Neural cell (in vitro differentiated cells): ENCODE measurements at regions not wholly inside any gene's neighbourhood (a gene's known extent, or its start where the extent isn't known, plus 50 kb on each side); places are given as distances from the start of the nearest gene placed in this dataset.

Experiments used
- H2AFZ ChIP-seq: fragments of 200-600, 300-800 bp; sonication (generic), shearing (Covaris generic); 2 replicates; pipeline ENCODE4 v1.6.0; 2014; ENCODE audit warnings: low read depth, mild to moderate bottlenecking, antibody characterized with exemption, low read length, moderate library complexity
- H3F3A ChIP-seq: fragments of 200-600 bp; shearing (Covaris generic); 2 replicates; pipeline ENCODE4 v1.6.1; 2016; ENCODE audit warnings: mild to moderate bottlenecking, moderate library complexity, mixed read lengths, antibody characterized with exemption, low read length; ENCODE audit not compliant: insufficient read depth, poor library complexity, severe bottlenecking
- H3K27ac ChIP-seq: fragments of 200-600, 300-800 bp; sonication (generic), shearing (Covaris generic); 2 replicates; pipeline ENCODE4 v1.5.1; 2014; ENCODE audit warnings: mild to moderate bottlenecking, low read length, moderate library complexity
- H3K27me3 ChIP-seq: fragments of 300-800, 200-600 bp; sonication (generic), shearing (Covaris generic); 2 replicates; pipeline ENCODE4 v1.6.0; 2014; ENCODE audit warnings: mild to moderate bottlenecking, low read depth, low read length, moderate library complexity; ENCODE audit not compliant: insufficient read depth
- H3K36me3 ChIP-seq: fragments of 300-800, 200-600 bp; sonication (generic), shearing (Covaris generic); 2 replicates; pipeline ENCODE4 v1.5.1; 2014; ENCODE audit warnings: mild to moderate bottlenecking, antibody characterized with exemption, low read length, moderate library complexity; ENCODE audit not compliant: insufficient read depth
- H3K4me2 ChIP-seq: fragments of 300-800, 200-600 bp; sonication (generic), shearing (Covaris generic); 2 replicates; pipeline ENCODE4 v1.6.0; 2014; ENCODE audit warnings: mild to moderate bottlenecking, low read length
- H3K4me3 ChIP-seq: fragments of 300-800, 200-600 bp; sonication (generic), shearing (Covaris generic); 2 replicates; pipeline ENCODE4 v1.5.1; 2014; ENCODE audit warnings: mild to moderate bottlenecking, low read length, moderate library complexity
- H3K79me2 ChIP-seq: fragments of 200-600 bp; shearing (Covaris generic); replicated peaks from 2 replicates; pipeline ENCODE4 v1.6.0; 2014; ENCODE audit warnings: mild to moderate bottlenecking, low read length, moderate library complexity; ENCODE audit not compliant: insufficient read depth
- H3K9ac ChIP-seq: fragments of 300-800, 200-600 bp; sonication (generic), shearing (Covaris generic); 2 replicates; pipeline ENCODE4 v1.6.1; 2016; ENCODE audit warnings: mild to moderate bottlenecking, low read length, mixed read lengths
- H3K9me2 ChIP-seq: fragments of 200-600 bp; shearing (Covaris generic); 2 replicates; pipeline ENCODE4 v1.6.1; 2016; ENCODE audit warnings: mild to moderate bottlenecking, low read length, mixed read lengths; ENCODE audit not compliant: insufficient read depth
- H3K9me3 ChIP-seq: fragments of 200-600, 300-800 bp; sonication (generic), shearing (Covaris generic); 2 replicates; pipeline ENCODE4 v1.6.1; 2016; ENCODE audit warnings: mild to moderate bottlenecking, mixed run types, low read length, moderate library complexity, mixed read lengths
- H4K20me1 ChIP-seq: fragments of 200-600 bp; shearing (Covaris generic); 2 replicates; pipeline ENCODE4 v1.6.1; 2016; ENCODE audit warnings: mild to moderate bottlenecking, mixed run types; ENCODE audit not compliant: insufficient read depth
- EP300 ChIP-seq: fragments of 450-650 bp; conservative IDR thresholded peaks from 2 replicates; pipeline ENCODE4 v1.6.1; 2014; ENCODE audit warnings: antibody characterized with exemption, mild to moderate bottlenecking, moderate library complexity; ENCODE audit not compliant: poor library complexity, severe bottlenecking
- EZH2 ChIP-seq: fragments of 200-600, 300-800 bp; shearing (Covaris generic), sonication (generic); IDR thresholded peaks from 2 replicates; pipeline ENCODE4 v1.6.1; 2014; ENCODE audit warnings: antibody characterized with exemption, low read length, borderline replicate concordance, mild to moderate bottlenecking; ENCODE audit not compliant: insufficient read depth, poor library complexity, severe bottlenecking
- MXI1 ChIP-seq: fragments of 450-650 bp; conservative IDR thresholded peaks from 2 replicates; pipeline ENCODE4 v1.6.1; 2014; ENCODE audit warnings: antibody characterized with exemption, mild to moderate bottlenecking; ENCODE audit not compliant: poor library complexity, severe bottlenecking
- POLR2AphosphoS5 ChIP-seq: IDR thresholded peaks from 2 replicates; pipeline ENCODE4 v1.6.1; 2012
- RAD21 ChIP-seq: fragments of 450-650 bp; conservative IDR thresholded peaks from 2 replicates; pipeline ENCODE4 v1.6.1; 2014; ENCODE audit warnings: antibody characterized with exemption, mild to moderate bottlenecking, moderate library complexity
- SMC3 ChIP-seq: fragments of 450-650 bp; conservative IDR thresholded peaks from 2 replicates; pipeline ENCODE4 v1.6.1; 2014; ENCODE audit warnings: antibody characterized with exemption, mild to moderate bottlenecking, moderate library complexity; ENCODE audit not compliant: poor library complexity
- TAF1 ChIP-seq: IDR thresholded peaks from 2 replicates; pipeline ENCODE4 v1.6.1; 2012; ENCODE audit warnings: low read depth
- TF ChIP-seq, protein P1 (sequence below): IDR thresholded peaks from 2 replicates; pipeline ENCODE4 v1.6.1; 2012; ENCODE audit warnings: borderline replicate concordance
- TF ChIP-seq, protein P2 (sequence below): fragments of 450-650 bp; IDR thresholded peaks from 2 replicates; pipeline ENCODE4 v1.5.1; 2014; ENCODE audit warnings: antibody characterized with exemption, mild to moderate bottlenecking, moderate library complexity; ENCODE audit not compliant: poor library complexity, severe bottlenecking

DNA sequence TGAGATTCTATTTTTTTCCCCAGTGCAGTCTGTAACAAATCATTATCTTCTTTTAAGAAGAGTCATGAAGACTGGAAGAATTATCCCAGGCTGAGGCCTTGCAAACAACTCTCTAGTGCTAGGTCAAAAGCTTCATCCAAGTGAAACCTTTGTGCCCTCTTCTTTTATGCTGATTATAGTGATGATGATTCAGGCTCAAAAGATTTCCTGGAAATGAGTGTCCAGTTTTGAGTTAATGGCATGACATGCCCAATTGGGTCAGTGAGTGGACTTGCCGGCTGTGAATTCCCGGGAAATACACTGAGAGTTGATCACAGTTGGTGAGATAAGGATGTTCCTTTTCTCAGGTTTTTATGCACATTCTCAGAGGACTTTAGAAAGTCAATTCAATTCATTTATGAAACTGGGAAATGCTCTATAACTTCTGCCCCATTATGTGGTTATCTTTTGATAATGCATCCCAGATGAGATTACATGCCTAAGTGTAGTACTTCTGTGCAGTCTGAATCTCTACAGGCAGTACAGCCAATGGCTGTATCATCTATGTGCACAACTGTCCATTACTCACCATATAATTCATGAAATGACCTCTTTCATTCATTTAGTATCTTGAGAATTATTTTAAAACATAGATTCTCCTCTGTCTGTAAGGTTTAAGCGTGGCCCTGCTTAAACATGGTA, 66.2 kb downstream of the S1PR1 start:
- Histone ChIP-seq H3K27me3 (no peaks in the 10 kb centered on the region), H3K9me3 (no peaks in the 10 kb centered on the region), H3K4me2 (no peak overlapping the region), H3F3A (no peaks in the 10 kb centered on the region), H3K36me3 (no peaks in the 10 kb centered on the region), H4K20me1 (no peaks in the 10 kb centered on the region), H3K9me2 (no peaks in the 10 kb centered on the region), H3K9ac (no peak overlapping the region), H2AFZ (no peak overlapping the region), H3K4me3 (no peak overlapping the region), H3K79me2 (no peaks in the 10 kb centered on the region), H3K27ac (no peak overlapping the region)
- TF ChIP-seq EP300 = no peak
- TF ChIP-seq, protein P1, sequence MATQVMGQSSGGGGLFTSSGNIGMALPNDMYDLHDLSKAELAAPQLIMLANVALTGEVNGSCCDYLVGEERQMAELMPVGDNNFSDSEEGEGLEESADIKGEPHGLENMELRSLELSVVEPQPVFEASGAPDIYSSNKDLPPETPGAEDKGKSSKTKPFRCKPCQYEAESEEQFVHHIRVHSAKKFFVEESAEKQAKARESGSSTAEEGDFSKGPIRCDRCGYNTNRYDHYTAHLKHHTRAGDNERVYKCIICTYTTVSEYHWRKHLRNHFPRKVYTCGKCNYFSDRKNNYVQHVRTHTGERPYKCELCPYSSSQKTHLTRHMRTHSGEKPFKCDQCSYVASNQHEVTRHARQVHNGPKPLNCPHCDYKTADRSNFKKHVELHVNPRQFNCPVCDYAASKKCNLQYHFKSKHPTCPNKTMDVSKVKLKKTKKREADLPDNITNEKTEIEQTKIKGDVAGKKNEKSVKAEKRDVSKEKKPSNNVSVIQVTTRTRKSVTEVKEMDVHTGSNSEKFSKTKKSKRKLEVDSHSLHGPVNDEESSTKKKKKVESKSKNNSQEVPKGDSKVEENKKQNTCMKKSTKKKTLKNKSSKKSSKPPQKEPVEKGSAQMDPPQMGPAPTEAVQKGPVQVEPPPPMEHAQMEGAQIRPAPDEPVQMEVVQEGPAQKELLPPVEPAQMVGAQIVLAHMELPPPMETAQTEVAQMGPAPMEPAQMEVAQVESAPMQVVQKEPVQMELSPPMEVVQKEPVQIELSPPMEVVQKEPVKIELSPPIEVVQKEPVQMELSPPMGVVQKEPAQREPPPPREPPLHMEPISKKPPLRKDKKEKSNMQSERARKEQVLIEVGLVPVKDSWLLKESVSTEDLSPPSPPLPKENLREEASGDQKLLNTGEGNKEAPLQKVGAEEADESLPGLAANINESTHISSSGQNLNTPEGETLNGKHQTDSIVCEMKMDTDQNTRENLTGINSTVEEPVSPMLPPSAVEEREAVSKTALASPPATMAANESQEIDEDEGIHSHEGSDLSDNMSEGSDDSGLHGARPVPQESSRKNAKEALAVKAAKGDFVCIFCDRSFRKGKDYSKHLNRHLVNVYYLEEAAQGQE = no peak
- no peak for TF ChIP-seq TAF1
- no peak for TF ChIP-seq MXI1
- TF ChIP-seq RAD21 = no peak
- no peak for TF ChIP-seq SMC3
- TF ChIP-seq, protein P2, sequence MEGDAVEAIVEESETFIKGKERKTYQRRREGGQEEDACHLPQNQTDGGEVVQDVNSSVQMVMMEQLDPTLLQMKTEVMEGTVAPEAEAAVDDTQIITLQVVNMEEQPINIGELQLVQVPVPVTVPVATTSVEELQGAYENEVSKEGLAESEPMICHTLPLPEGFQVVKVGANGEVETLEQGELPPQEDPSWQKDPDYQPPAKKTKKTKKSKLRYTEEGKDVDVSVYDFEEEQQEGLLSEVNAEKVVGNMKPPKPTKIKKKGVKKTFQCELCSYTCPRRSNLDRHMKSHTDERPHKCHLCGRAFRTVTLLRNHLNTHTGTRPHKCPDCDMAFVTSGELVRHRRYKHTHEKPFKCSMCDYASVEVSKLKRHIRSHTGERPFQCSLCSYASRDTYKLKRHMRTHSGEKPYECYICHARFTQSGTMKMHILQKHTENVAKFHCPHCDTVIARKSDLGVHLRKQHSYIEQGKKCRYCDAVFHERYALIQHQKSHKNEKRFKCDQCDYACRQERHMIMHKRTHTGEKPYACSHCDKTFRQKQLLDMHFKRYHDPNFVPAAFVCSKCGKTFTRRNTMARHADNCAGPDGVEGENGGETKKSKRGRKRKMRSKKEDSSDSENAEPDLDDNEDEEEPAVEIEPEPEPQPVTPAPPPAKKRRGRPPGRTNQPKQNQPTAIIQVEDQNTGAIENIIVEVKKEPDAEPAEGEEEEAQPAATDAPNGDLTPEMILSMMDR = no peak

DNA sequence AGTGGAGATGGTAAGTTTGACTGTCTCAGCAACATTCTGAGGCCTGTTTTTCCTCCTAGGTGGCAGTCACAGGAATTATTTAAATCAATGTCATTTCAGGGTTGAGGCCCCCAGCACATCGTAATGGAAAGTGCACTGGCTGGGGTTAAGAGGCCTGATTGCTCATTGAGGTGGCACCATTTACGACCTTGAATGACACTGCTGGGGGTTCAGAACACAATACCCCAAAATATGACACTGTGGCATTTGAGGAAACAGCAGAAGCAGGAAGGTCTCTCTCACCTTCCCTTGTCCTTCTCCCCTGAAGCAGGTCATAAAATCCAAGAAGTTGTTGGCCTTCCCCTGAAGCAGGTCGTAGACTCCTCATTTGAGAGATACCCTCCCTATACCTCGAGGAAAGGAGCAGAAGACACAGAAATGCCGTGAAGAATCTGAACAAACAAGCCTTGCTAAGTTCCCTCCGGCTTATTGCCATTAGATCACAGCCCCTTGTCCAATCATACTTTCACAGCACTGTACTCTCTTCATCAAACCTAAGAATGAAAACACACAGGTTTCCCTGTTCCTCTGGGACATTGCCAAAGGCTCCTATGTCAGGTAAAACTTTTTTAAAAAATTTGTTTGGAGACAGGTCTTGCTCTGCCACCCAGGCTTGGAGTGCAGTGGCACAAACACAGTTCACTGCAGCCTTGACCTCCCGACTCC, 71.3 kb downstream of the S1PR1 start:
- H3K9me2 ChIP-seq = no peaks in the 10 kb centered on the region
- no peaks in the 10 kb centered on the region for H3K27me3 ChIP-seq
- H3K4me2 ChIP-seq = no peak overlapping the region
- no peak overlapping the region for H3K27ac ChIP-seq
- H3K36me3 ChIP-seq = no peaks in the 10 kb centered on the region
- no peak overlapping the region for H3K9ac ChIP-seq
- no peaks in the 10 kb centered on the region for H3K9me3 ChIP-seq
- H4K20me1 ChIP-seq = no peaks in the 10 kb centered on the region
- H3K79me2 ChIP-seq = no peaks in the 10 kb centered on the region
- no peak overlapping the region for H2AFZ ChIP-seq
- H3K4me3 ChIP-seq = no peak overlapping the region
- TF ChIP-seq POLR2AphosphoS5 (no peak), EZH2 (no peak), EP300 (no peak), SMC3 (no peak), RAD21 (no peak), MXI1 (no peak), TAF1 (no peak)
- TF ChIP-seq, protein P2 = no peak
- TF ChIP-seq, protein P1 = no peak
- H3F3A ChIP-seq = no peaks in the 10 kb centered on the region
